HG02870 (cell line): ENCODE measurements at regions not wholly inside any gene's neighbourhood (a gene's known extent, or its start where the extent isn't known, plus 50 kb on each side); places are given as distances from the start of the nearest gene placed in this dataset.
"Not testable (repeated sequence)": the region's sequence is repeated elsewhere in the genome, so short reads cannot be mapped to it uniquely, and the experiment has no call there.

Experiments
- ATAC-seq: cut with Tn5 transposase; IDR thresholded peaks from one replicate; pipeline ENCODE4 v1.9.1; 2021; ENCODE audit warnings: mild to moderate bottlenecking, moderate library complexity; ENCODE audit not compliant: unreplicated experiment

GRCh38 chr6:4510317-4510716 lies 265.9 kb upstream of the CDYL start:
- no peak for ATAC-seq

GRCh38 chr6:4509506-4509905 lies 266.7 kb upstream of the CDYL start:
- ATAC-seq: no peak

GRCh38 chr6:4506792-4507191 lies 269.4 kb upstream of the CDYL start:
- ATAC-seq: no peak

- ATAC-seq: no peak
Measured at GRCh38 chr6:4506223-4506622, 270.0 kb upstream of the CDYL start.

- ATAC-seq: no peak
Measured at GRCh38 chr6:4504700-4505099, 271.5 kb upstream of the CDYL start.

GRCh38 chr6:4503700-4504099 lies 272.5 kb upstream of the CDYL start:
- no peak for ATAC-seq

GRCh38 chr6:4496284-4496683 lies 279.9 kb upstream of the CDYL start:
- no peak for ATAC-seq

GRCh38 chr6:4491501-4492260 lies 284.5 kb upstream of the CDYL start:
- no peak for ATAC-seq

GRCh38 chr6:4489538-4489937 lies 286.7 kb upstream of the CDYL start:
- no peak for ATAC-seq

- no peak for ATAC-seq
Measured at GRCh38 chr6:4488389-4488788, 287.8 kb upstream of the CDYL start.

- no peak for ATAC-seq
Measured at GRCh38 chr6:4487538-4487937, 288.7 kb upstream of the CDYL start.

GRCh38 chr6:4486568-4487315 lies 289.5 kb upstream of the CDYL start:
- no peak for ATAC-seq

GRCh38 chr6:4485735-4486134 lies 290.5 kb upstream of the CDYL start:
- no peak for ATAC-seq

GRCh38 chr6:4482461-4482860 lies 293.7 kb upstream of the CDYL start:
- ATAC-seq: no peak

- ATAC-seq: no peak
Measured at GRCh38 chr6:4480788-4481735, 295.1 kb upstream of the CDYL start.

GRCh38 chr6:4478098-4478497 lies 298.1 kb upstream of the CDYL start:
- no peak for ATAC-seq

- no peak for ATAC-seq
Measured at GRCh38 chr6:4474810-4475209, 301.4 kb upstream of the CDYL start.

- no peak for ATAC-seq
Measured at GRCh38 chr6:4472969-4473642, 303.1 kb upstream of the CDYL start.

GRCh38 chr6:4472222-4472621 lies 304.0 kb upstream of the CDYL start:
- ATAC-seq: no peak

- ATAC-seq: not testable (repeated sequence)
Measured at GRCh38 chr6:4471515-4471914, 304.7 kb upstream of the CDYL start.

- ATAC-seq: no peak
Measured at GRCh38 chr6:4470698-4471210, 305.4 kb upstream of the CDYL start.
